K562 (cell line): ENCODE measurements at regions not wholly inside any gene's neighbourhood (a gene's known extent, or its start where the extent isn't known, plus 50 kb on each side); places are given as distances from the start of the nearest gene placed in this dataset.
A peak's percentile ranks its signal among the peaks of the same experiment; 100 is the strongest.

ENCODE experiments used
- ATAC-seq: fragments of 200-7000 bp; cut with Tn5 transposase; 3 replicates; pipeline ENCODE4 v1.9.1; 2020; ENCODE audit warnings: moderate library complexity
- BruUV-seq: library from RNA; stranded (reverse); fragments of 400-500 nt; replicated peaks from 2 replicates; lab custom pipeline; 2021; lab: Mats Ljungman, UMichigan
- CTCF ChIA-PET: fragments of 300-600 bp; formaldehyde crosslinking; extraction: SDS; loops from one replicate; lab custom pipeline; 2021; ENCODE audit warnings: low intra/inter-chr PET ratio; lab: Yijun Ruan, JAX
- POLR2A ChIA-PET: fragments of 300-600, 350-650 bp; sonication (Branson Sonifier 250); formaldehyde crosslinking; extraction: SDS; loops from one replicate; lab custom pipeline; 2021; ENCODE audit warnings: antibody characterized with exemption, inconsistent platforms; lab: Yijun Ruan, JAX
- DNase-seq, 4 experiments: peaks; one replicate each; pipeline versions ENCODE4 v3.0.0 to v3.0.0-alpha.2; 2011 to 2018; ENCODE audit warnings: low spot score in 3 of 4, mixed read lengths in 3 of 4; ENCODE audit errors: extremely low read depth in 1 of 4
- FAIRE-seq: peaks from 2 replicates; lab custom pipeline; 2011; peaks lifted over from hg19 to GRCh38; lab: Jason Lieb, UNC
- H2AFZ ChIP-seq: 2 replicates; pipeline ENCODE4 v1.6.0; 2011; ENCODE audit warnings: low read depth, low read length, control low read depth, inconsistent platforms
- H3K27ac ChIP-seq: fragments of 200-600 bp; 3 replicates; pipeline ENCODE4 v1.8.0; 2011; ENCODE audit warnings: low read depth, mild to moderate bottlenecking, control low read depth, inconsistent platforms, low read length, moderate library complexity, mixed read lengths; ENCODE audit errors: extremely low read depth
- H3K27me3 ChIP-seq, 2 experiments: fragments of 300-600 bp in 1 of 2; 2 replicates in 1 of 2; 3 replicates in 1 of 2; pipeline versions ENCODE4 v1.6.0 to v1.8.0; 2011; ENCODE audit warnings: inconsistent platforms in 2 of 2, low read length in 2 of 2, mild to moderate bottlenecking in 1 of 2, mixed read lengths in 1 of 2, moderate library complexity in 1 of 2; ENCODE audit not compliant: control insufficient read depth in 2 of 2, insufficient read depth in 2 of 2
- H3K36me3 ChIP-seq: fragments of 300-600 bp; 3 replicates; pipeline ENCODE4 v1.8.0; 2011; ENCODE audit warnings: mild to moderate bottlenecking, low read length, inconsistent platforms; ENCODE audit not compliant: control insufficient read depth, insufficient read depth
- H3K4me1 ChIP-seq, 2 experiments: fragments of 200-600 bp in 1 of 2; replicated peaks in 1 of 2; 2 replicates in 1 of 2; 3 replicates in 1 of 2; pipeline versions ENCODE4 v1.5.1 to v1.8.0; 2011; ENCODE audit warnings: inconsistent platforms in 2 of 2, low read length in 2 of 2, mild to moderate bottlenecking in 1 of 2, mixed read lengths in 1 of 2, moderate library complexity in 1 of 2; ENCODE audit not compliant: control insufficient read depth in 2 of 2, insufficient read depth in 2 of 2
- H3K4me2 ChIP-seq: 2 replicates; pipeline ENCODE4 v1.6.1; 2011; ENCODE audit warnings: low read length, control low read depth, inconsistent platforms, mixed read lengths; ENCODE audit not compliant: insufficient read depth
- H3K4me3 ChIP-seq: fragments of 200-600 bp; sonication (generic), shearing (Covaris generic); 2 replicates; pipeline ENCODE4 v1.5.1; 2016; ENCODE audit warnings: control low read depth, inconsistent platforms
- H3K79me2 ChIP-seq: fragments of 200-600 bp; 3 replicates; pipeline ENCODE4 v1.8.0; 2011; ENCODE audit warnings: low read length, inconsistent platforms; ENCODE audit not compliant: control insufficient read depth, insufficient read depth
- H3K9ac ChIP-seq, 2 experiments: 2 replicates each; pipeline versions ENCODE4 v1.6.0 to v1.6.1; 2011; ENCODE audit warnings: low read depth in 2 of 2, low read length in 2 of 2, control low read depth in 1 of 2, inconsistent platforms in 1 of 2, mild to moderate bottlenecking in 1 of 2, mixed read lengths in 1 of 2; ENCODE audit not compliant: insufficient read depth in 1 of 2
- H3K9me1 ChIP-seq: one replicate; pipeline ENCODE4 v1.6.0; 2011; ENCODE audit warnings: inconsistent platforms, mild to moderate bottlenecking, low read length, moderate library complexity; ENCODE audit not compliant: control insufficient read depth, insufficient read depth
- H3K9me3 ChIP-seq: replicated peaks from 2 replicates; pipeline ENCODE4 v1.5.1; 2011; ENCODE audit warnings: low read depth, low read length, inconsistent platforms; ENCODE audit not compliant: control insufficient read depth, insufficient read depth
- H4K20me1 ChIP-seq: replicated peaks from 2 replicates; pipeline ENCODE4 v1.6.1; 2011; ENCODE audit warnings: low read length, inconsistent platforms, mixed read lengths; ENCODE audit not compliant: control insufficient read depth, insufficient read depth
- NFE2 ChIP-seq: IDR thresholded peaks from 2 replicates; pipeline ENCODE4 v1.6.1; 2014; ENCODE audit warnings: antibody characterized with exemption, low read depth
- TGIF2 ChIP-seq: sonication (generic); formaldehyde crosslinking; IDR thresholded peaks from 2 replicates; pipeline ENCODE4 v1.8.1; 2022; ENCODE audit warnings: mild to moderate bottlenecking, missing genetic modification reagents, moderate library complexity
- ZBTB33 ChIP-seq: sonication (generic); formaldehyde crosslinking; IDR thresholded peaks from 2 replicates; pipeline ENCODE4 v1.8.1; 2023; ENCODE audit warnings: mild to moderate bottlenecking, missing genetic modification reagents
- ZC3H11A ChIP-seq: IDR thresholded peaks from 2 replicates; pipeline ENCODE4 v1.6.1; 2012; ENCODE audit warnings: low read depth, low read length, improper control_type of control experiment
- ZNF57 ChIP-seq: fragments of 450-650 bp; formaldehyde crosslinking; IDR thresholded peaks from 2 replicates; pipeline ENCODE4 v1.4.0; 2020; ENCODE audit warnings: mild to moderate bottlenecking, moderate library complexity
- WGBS: fragments of 100-300 bp; shearing (Covaris generic); methylation state at CpG from one replicate; pipeline ENCODE4 v1.1.6; 2016; ENCODE audit warnings: low coverage, mixed read lengths; ENCODE audit not compliant: insufficient coverage; ENCODE audit errors: missing lambda C conversion rate; 5-methylcytosine and 5-hydroxymethylcytosine counted together
- in situ Hi-C: fragments of 300-500 bp; cut with MboI; formaldehyde crosslinking; loops from 4 replicates; pipeline ENCODE4 v1.15.0; 2018; ENCODE audit warnings: inconsistent platforms, mixed read lengths
- intact Hi-C: fragments of 100-400 bp; cut with micrococcal nuclease; formaldehyde crosslinking; loops from 2 replicates; pipeline ENCODE4 v1.14.2; 2022
- TF ChIP-seq, protein P1 (sequence below): sonication (generic); formaldehyde crosslinking; IDR thresholded peaks from 2 replicates; pipeline ENCODE4 v1.5.0; 2020; ENCODE audit warnings: missing genetic modification reagents

GRCh38 chr5:6899221-6899620, 186.0 kb downstream of the TENT4A start:
- Histone ChIP-seq H3K4me1 (no peaks in the 10 kb centered on the region; a peak in 1 of 5 replicates), H4K20me1 (no peaks in the 10 kb centered on the region), H3K27me3 (0 out of 5 replicates have a peak, but pooled peaks cover 0 to 5% of the 10 kb centered on the region in 2 experiments), H3K79me2 (no peaks in the 10 kb centered on the region), H3K9me3 (no peaks in the 10 kb centered on the region), H2AFZ (no peak overlapping the region), H3K9me1 (no peaks in the 10 kb centered on the region), H3K27ac (no peak overlapping the region), H3K9ac (no peak overlapping the region), H3K36me3 (no peaks in the 10 kb centered on the region), H3K4me3 (no peak overlapping the region), H3K4me2 (no peak overlapping the region)
- no TSS peak for BruUV-seq
- WGBS: under 1% methylated on average over 9 of the region's 9 CpGs
- in situ Hi-C loops (no loop called here), intact Hi-C loops (no loop called here)
- DNase-seq (no peak), FAIRE-seq (no peak), ATAC-seq (no peak; the same call in 2 of the 3 replicates)
- POLR2A ChIA-PET: no interaction called here
- CTCF ChIA-PET: no interaction called here
- TF ChIP-seq ZNF57 (CRISPR knock-in tag) (no peak), ZBTB33 (no peak), ZC3H11A (no peak), TGIF2 (CRISPR knock-in tag) (no peak), NFE2 (no peak)
- TF ChIP-seq, protein P1, sequence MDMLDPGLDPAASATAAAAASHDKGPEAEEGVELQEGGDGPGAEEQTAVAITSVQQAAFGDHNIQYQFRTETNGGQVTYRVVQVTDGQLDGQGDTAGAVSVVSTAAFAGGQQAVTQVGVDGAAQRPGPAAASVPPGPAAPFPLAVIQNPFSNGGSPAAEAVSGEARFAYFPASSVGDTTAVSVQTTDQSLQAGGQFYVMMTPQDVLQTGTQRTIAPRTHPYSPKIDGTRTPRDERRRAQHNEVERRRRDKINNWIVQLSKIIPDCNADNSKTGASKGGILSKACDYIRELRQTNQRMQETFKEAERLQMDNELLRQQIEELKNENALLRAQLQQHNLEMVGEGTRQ: 0 out of 2 replicates have a peak, but pooled peaks have one; percentile 5
